Ascending aorta (tissue), 2 donors: ENCODE measurements at regions not wholly inside any gene's neighbourhood (a gene's known extent, or its start where the extent isn't known, plus 50 kb on each side); places are given as distances from the start of the nearest gene placed in this dataset.
A peak's percentile ranks its signal among the peaks of the same experiment; 100 is the strongest.

Experiments
- DNase-seq, 2 donors: peaks; one replicate each; pipeline ENCODE4 v3.0.0-alpha.2; 2019; ENCODE audit warnings: low spot score in 2 of 2
- H3K27ac ChIP-seq, 2 donors: fragments of 200-600 bp; sonication (generic); one replicate each; pipeline ENCODE4 v1.5.1; 2016 to 2017; ENCODE audit warnings: mild to moderate bottlenecking in 1 of 2
- H3K27me3 ChIP-seq: fragments of 200-600 bp; sonication (generic); one replicate; pipeline ENCODE4 v1.5.1; 2017
- H3K36me3 ChIP-seq, 2 donors: fragments of 200-600 bp; sonication (generic); one replicate each; pipeline ENCODE4 v1.5.1; 2016
- H3K4me1 ChIP-seq, 2 donors: fragments of 200-600 bp; sonication (generic); one replicate each; pipeline ENCODE4 v1.5.1; 2016 to 2017; ENCODE audit warnings: mild to moderate bottlenecking in 1 of 2
- H3K4me3 ChIP-seq, 2 donors: fragments of 200-600 bp; sonication (generic); one replicate each; pipeline ENCODE4 v1.5.1; 2016 to 2017; ENCODE audit warnings: mild to moderate bottlenecking in 1 of 2
- H3K9me3 ChIP-seq, 2 donors: fragments of 200-600 bp; sonication (generic); one replicate each; pipeline ENCODE4 v1.5.1; 2016
- CTCF ChIP-seq, 3 experiments: fragments of 200-600 bp in 2 of 3; fragments of 450-650 bp in 1 of 3; sonication (generic) in 2 of 3; IDR thresholded peaks; one replicate each; pipeline ENCODE4 v1.5.1; 2016 to 2019; ENCODE audit warnings: antibody characterized with exemption in 3 of 3, mild to moderate bottlenecking in 1 of 3, moderate library complexity in 1 of 3
- intact Hi-C: fragments of 100-400 bp; cut with DNase I; formaldehyde crosslinking; loops from one replicate; pipeline ENCODE4 v1.15.1; 2023

GRCh38 chr9:36487482-36488388, 85.0 kb upstream of the MELK start:
- TF ChIP-seq CTCF (IDR thresholded peaks at IDR 0.05) = peak in 1 of 3 experiments; percentile 19
- Histone ChIP-seq H3K27ac (peak overlapping the region; percentile 87 to 93), H3K36me3 (no peaks in the 10 kb centered on the region), H3K4me1 (peaks cover 0 to 25% of the 10 kb centered on the region in 2 donors), H3K9me3 (no peaks in the 10 kb centered on the region), H3K27me3 (no peaks in the 10 kb centered on the region), H3K4me3 (peak overlapping the region; percentile 74 to 99)
- intact Hi-C loops = loop anchor here (1.0 to 10.0 kb wide), 7 partner anchors 80 to 1907 kb away; partner anchors contain the start of genes ALDH1B1, GNE, ZBTB5 and ZCCHC7
- DNase-seq = peak; percentile 63 to 95

GRCh38 chr9:36486933-36487481, 85.7 kb upstream of the MELK start:
- no peaks in the 10 kb centered on the region for H3K27me3 ChIP-seq
- peak overlapping the region; percentile 74 to 99 for H3K4me3 ChIP-seq
- H3K27ac ChIP-seq = peak overlapping the region; percentile 80 to 93
- intact Hi-C loops = loop anchor here (1.0 to 10.0 kb wide), 7 partner anchors 80 to 1908 kb away; partner anchors contain the start of genes ALDH1B1, GNE, ZBTB5 and ZCCHC7
- no peaks in the 10 kb centered on the region for H3K36me3 ChIP-seq
- H3K9me3 ChIP-seq = no peaks in the 10 kb centered on the region
- DNase-seq = peak in 1 of 2 donors; percentile 73
- no peak for TF ChIP-seq CTCF (IDR thresholded peaks at IDR 0.05)
- peaks cover 0 to 25% of the 10 kb centered on the region in 2 donors for H3K4me1 ChIP-seq

GRCh38 chr9:36486329-36486932, 86.3 kb upstream of the MELK start:
- Histone ChIP-seq H3K27ac (peak overlapping the region; percentile 80 to 93), H3K4me1 (peaks cover 0 to 25% of the 10 kb centered on the region in 2 donors), H3K27me3 (no peaks in the 10 kb centered on the region), H3K9me3 (no peaks in the 10 kb centered on the region), H3K36me3 (no peaks in the 10 kb centered on the region), H3K4me3 (peak overlapping the region; percentile 74 to 99)
- no peak for DNase-seq
- TF ChIP-seq CTCF (IDR thresholded peaks at IDR 0.05) = no peak
- intact Hi-C loops = loop anchor here (5.0 to 10.0 kb wide), 5 partner anchors 229 to 1908 kb away; partner anchors contain the start of genes ALDH1B1, GNE, ZBTB5 and ZCCHC7

GRCh38 chr9:36485647-36486328, 85.7 kb upstream of the RNF38 start:
- Histone ChIP-seq H3K4me3 (peak overlapping the region; percentile 74 to 99), H3K4me1 (peaks cover 0 to 25% of the 10 kb centered on the region in 2 donors), H3K27me3 (no peaks in the 10 kb centered on the region), H3K36me3 (no peaks in the 10 kb centered on the region), H3K9me3 (no peaks in the 10 kb centered on the region), H3K27ac (peak overlapping the region; percentile 80 to 93)
- no peak for TF ChIP-seq CTCF (IDR thresholded peaks at IDR 0.05)
- intact Hi-C loops = loop anchor here (5.0 to 10.0 kb wide), 5 partner anchors 228 to 1909 kb away; partner anchors contain the start of genes ALDH1B1, GNE, ZBTB5 and ZCCHC7
- DNase-seq = no peak

- intact Hi-C loops = loop anchor here (10.0 kb wide), 2 partner anchors 981 to 1911 kb away; partner anchors contain the start of genes ALDH1B1 and ZBTB5
- no peak for DNase-seq
- H3K4me1 ChIP-seq = peaks cover 0 to 22% of the 10 kb centered on the region in 2 donors
Measured at GRCh38 chr9:36484124-36484523, 84.1 kb upstream of the RNF38 start.

More at GRCh38 chr9:36484124-36484523, 84.1 kb upstream of the RNF38 start:
- Histone ChIP-seq H3K27me3 (no peaks in the 10 kb centered on the region), H3K27ac (no peak overlapping the region), H3K36me3 (no peaks in the 10 kb centered on the region), H3K4me3 (no peak overlapping the region), H3K9me3 (no peaks in the 10 kb centered on the region)
- TF ChIP-seq CTCF (IDR thresholded peaks at IDR 0.05) = no peak
